T-helper 2 cell (primary cell): ENCODE measurements at regions not wholly inside any gene's neighbourhood (a gene's known extent, or its start where the extent isn't known, plus 50 kb on each side); places are given as distances from the start of the nearest gene placed in this dataset.
A peak's percentile ranks its signal among the peaks of the same experiment; 100 is the strongest.
"Not testable (repeated sequence)": the region's sequence is repeated elsewhere in the genome, so short reads cannot be mapped to it uniquely, and the experiment has no call there.

ENCODE experiments used
- DNase-seq, 5 experiments: peaks; one replicate each; pipeline versions ENCODE4 v3.0.0 to v3.0.0-alpha.2; 2012 to 2022

DNA sequence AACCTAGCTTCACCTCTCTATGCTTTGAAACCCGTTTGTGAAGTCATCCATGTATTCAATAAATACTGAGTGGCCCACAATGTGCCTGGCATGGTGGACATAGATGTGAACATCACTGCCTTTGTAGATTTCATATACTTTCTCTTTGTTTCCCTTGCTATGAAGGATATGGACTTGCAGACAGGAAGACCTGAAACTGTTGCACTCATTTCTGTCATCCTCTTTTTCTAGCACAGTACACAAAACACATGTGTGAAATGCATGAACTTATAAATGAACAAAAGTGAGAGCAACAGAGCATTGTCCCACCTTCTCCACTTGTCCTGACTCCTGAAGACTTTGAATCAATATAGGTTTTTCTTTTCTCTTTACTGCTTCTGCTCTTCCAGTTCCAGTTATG, 249.4 kb upstream of the LINC00305 start:
- DNase-seq = no peak

- DNase-seq = no peak
These were observed 243.3 kb upstream of the LINC00305 start for GRCh38 chr18:64392202-64392601.

DNA sequence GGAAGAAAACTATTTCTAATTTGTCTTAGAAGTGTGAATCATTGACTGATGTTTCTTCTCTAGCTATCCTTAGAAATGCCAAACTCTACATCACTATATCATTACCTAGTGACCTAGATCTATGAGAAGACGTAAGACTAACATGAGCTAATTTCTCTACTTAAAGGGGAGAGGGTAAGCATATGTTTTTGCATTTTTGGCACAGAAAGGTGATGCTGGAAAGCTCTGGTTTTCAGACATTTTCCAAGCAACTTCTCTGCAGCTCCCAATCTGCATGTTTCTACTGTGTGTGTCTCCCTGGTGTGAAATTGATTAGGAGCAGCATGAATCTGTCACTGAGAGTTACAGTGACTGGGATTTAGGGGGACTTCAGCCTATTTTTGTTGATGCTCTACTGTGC, 235.2 kb upstream of the LINC00305 start:
- DNase-seq = no peak

DNA sequence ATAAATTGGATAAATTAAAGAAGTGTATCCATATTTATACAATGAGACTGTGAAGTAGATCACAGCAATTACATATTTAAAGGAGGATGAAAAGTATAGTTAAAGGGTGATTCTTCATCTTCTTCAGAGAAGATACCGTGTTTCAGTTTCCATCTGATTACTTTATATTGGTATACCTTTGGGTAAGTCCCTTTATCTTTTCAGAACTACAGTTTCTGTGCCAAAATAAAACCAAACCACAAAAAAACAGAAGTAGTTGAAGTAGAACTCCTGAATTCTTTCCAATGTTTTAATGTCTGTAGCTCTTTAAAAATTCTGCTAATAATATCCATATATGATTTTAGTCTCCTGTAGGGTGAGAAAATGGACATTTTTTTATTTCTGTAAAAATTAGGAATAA, 231.2 kb upstream of the LINC00305 start:
- DNase-seq = peak in 1 of 5 experiments; percentile 11

GRCh38 chr18:64379662-64380061, 230.8 kb upstream of the LINC00305 start:
- DNase-seq = no peak

GRCh38 chr18:64377446-64377845, 228.6 kb upstream of the LINC00305 start:
- no peak for DNase-seq

GRCh38 chr18:64372850-64373249, 224.0 kb upstream of the LINC00305 start:
- DNase-seq = no peak

DNA sequence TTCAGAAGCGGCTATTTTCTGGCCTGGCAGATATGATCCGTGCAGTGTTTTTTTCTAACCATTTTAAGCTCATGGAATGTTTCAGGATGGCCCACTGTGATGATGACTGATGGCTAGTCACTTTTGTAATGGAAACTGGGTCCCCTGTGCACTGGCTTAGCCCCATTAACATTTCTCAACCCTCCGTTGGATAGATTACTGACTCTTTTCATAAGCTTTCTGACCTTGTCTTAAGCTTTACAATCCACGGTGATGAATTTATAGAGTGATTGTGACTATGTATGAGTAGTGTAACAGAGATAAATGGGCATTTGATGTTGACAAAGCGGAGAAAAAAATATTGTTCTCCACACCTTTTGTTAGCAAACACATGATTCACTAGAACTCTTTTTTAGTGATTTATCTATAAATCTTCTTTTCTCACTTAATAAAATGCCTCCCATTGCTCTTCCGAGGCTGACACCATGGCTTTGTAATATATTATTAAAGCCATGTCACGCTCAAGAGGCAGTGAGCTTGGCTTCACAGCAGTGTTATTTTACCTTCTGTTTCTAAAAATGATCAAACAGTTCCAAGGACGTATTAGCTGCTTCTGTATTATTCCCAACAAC, 221.0 kb upstream of the LINC00305 start:
- DNase-seq = not testable (repeated sequence)

DNA sequence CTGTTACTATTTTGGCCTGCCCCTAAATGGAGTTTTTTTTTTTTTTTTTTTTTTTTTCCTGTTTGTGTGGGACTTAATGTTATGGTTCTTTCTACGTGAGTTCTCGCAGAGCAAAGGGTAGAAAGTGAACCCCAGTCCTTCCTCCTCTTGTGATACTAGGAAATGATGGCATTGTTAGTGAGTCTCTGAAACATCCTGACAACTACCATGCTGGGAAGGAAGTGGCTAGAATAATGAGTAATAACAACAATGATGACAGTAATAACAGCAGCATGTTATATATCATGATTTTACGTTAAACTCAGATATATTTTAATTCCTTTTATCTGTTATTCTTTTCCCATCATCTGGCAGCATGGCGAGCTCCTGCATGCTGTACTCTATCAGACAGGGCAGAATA, 216.2 kb upstream of the LINC00305 start:
- peak in 1 of 5 experiments; percentile 62 for DNase-seq

DNA sequence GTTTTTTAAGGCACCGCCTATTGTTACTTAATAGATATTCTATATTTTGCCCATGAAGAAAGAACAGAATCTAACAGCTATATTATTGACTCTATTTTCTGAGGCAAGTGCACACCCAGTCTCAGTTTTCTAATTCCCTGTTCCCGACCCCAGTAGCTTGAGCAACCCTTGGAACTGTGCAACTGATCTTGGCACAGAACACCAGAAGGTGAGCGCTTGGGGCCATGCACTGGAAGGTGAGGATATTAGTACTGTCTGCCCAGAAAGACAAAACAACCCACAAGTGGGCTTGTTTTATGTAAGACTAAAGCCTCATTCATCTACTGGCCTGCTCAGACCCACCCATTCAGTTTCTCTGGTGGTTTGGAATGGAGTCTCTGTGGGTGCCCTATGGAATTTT, 188.8 kb upstream of the LINC00305 start:
- no peak for DNase-seq

GRCh38 chr18:64337018-64337417, 188.1 kb upstream of the LINC00305 start:
- no peak for DNase-seq

DNA sequence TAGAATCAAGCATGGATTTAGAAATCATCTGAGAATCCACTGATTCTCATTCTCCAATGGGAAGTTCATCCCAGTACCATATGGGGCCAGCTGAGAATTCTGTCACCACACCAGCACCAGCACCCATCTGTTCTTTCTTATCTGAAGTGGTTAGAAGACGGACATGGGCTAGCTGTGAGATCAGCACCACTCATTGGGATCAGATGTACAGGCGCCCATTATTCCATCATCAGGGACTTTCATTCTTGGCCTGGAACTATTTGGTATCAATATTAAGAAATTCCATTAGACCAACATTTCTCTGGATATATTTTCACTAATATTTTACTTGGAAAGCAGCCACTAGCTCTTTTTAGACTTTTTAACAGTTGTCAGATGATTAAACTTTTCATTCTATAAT, 185.9 kb upstream of the LINC00305 start:
- no peak for DNase-seq

DNA sequence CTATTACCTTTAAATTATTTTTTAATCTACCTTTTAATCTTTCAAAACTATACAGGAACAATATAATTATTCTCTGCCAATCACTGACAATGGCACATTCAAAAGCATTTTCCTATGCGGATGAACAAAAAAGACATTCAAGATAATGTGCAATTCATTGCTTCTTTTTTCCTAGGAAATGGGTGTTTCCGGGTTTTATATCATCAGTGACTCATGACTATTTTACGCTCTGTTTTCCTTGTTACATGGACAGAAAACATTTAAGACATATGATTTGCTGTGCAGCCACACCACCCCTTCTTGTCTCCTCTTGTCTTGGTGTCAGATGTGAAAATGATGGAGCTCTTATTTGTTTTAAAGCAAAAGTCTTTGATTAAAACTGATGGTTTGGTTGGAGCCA, 184.7 kb upstream of the LINC00305 start:
- DNase-seq = no peak

DNA sequence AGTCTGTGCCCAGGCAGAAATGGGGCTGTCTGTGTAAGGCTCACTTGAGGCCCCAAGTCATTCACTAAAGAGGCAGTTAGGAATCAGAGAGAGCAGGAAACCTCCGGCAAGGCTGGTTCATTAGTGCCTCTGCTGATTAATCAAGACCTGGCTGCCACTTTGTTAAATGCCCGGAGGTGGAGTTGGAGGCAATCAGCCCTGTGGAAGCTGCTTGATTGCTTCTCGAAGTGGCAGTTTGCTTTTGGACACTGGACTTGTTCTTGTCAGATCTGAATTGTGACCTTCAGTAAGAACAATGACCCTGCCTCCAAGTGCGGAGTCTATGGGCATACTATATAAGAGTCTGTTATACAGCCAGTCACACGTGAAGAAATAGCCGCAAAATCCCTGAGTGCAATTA, 183.9 kb upstream of the LINC00305 start:
- DNase-seq = no peak

GRCh38 chr18:64331419-64331818, 182.5 kb upstream of the LINC00305 start:
- no peak for DNase-seq

DNA sequence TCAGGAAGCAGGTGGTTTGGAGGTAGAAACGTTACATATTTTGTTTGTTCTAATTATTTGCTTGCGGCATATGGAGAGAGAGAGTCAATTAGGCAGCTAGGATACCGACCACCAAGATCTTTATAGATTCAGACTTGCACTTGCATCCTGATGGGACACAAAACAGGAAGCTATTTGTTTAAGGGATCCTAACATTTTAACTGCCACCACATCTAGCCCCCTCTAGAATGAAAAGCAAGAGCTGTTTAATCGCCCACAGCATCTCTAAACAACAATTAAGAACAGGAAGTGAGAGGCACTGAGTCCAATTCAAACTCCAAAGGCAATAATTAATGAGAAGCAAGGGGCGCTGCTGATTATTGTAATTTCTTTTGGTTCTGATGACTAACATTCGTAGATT, 182.0 kb upstream of the LINC00305 start:
- DNase-seq = no peak

- no peak for DNase-seq
These were observed 181.3 kb upstream of the LINC00305 start for GRCh38 chr18:64330161-64330560.

DNA sequence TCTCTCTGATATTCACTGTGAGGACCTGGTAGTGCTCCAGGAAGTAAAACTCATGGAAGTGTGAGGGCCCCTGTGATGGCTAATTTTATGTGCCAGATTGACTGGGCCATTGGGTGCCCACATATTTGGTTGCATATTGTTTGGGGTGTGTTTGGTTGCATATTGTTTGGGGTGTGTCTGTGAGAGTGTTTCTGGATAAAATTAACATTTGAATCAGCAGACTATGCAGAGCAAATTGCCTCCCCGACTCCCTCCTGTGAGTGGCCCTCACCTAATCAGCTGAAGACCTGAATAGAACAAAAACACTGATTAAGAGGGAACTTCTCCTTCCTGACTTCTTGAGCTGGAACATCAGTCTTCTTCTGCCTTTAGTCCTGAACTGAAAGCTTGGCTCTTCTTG, 173.3 kb upstream of the LINC00305 start:
- DNase-seq = no peak

DNA sequence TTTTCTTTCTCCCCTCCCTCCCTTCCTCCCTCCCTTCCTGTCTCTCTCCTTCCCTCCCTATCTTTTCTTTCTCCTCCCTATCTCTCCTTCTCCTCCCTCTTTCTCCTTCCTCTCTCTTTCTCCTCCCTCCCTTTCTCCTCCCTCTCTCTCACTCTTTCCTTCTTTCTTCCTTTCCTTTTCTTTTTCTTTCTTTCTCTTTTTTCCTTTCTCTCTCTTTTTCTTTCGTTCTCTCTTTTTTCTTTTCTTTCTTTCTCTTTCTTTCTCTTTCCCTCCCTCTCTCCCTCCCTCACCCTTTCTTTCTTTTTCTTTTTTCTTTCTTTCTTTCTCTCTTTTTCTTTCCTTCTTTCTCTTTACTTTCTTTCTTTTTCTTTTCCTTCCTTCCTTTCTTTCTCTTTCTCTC, 169.7 kb upstream of the LINC00305 start:
- DNase-seq = no peak

DNA sequence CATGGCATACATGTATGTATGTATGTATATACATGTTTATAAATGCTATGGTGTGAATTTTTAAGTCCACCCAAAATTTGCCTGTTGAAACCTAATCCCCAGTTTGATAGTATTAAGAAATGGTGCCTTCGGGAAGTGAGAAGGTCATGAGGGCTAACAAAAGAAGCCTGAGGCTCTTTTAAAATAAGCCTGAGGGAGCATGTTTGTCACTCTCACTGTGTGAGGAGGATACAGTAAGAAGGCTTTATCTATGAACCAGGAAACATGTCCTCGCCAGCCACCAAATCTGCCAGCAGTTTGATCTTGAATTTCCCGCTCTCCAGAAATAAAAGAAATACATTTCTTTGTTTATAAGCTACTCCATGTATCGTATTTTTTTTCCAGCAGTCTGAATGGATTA, 163.0 kb upstream of the LINC00305 start:
- no peak for DNase-seq

- DNase-seq = no peak
These were observed 147.0 kb upstream of the LINC00305 start for GRCh38 chr18:64295839-64296238.

DNA sequence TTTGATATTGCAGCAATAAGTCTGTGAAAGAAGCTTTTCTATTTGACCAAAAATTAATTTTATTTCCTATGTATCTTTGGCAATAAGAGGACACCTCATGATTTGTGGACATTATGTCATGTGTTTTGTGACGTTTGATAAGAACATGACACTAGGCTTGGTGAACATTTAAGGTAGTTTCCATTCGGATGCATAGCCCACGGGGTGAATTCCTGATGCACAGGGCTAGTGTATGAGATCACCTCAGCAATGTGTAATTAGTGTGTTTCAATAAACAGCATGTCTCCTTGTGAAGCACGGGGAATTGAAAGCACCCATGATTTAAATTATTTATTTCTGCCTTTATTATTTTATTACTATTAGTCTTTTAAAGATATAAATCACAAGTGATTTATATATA, 146.1 kb upstream of the LINC00305 start:
- DNase-seq = no peak

GRCh38 chr18:64288432-64288831, 139.5 kb upstream of the LINC00305 start:
- no peak for DNase-seq

DNA sequence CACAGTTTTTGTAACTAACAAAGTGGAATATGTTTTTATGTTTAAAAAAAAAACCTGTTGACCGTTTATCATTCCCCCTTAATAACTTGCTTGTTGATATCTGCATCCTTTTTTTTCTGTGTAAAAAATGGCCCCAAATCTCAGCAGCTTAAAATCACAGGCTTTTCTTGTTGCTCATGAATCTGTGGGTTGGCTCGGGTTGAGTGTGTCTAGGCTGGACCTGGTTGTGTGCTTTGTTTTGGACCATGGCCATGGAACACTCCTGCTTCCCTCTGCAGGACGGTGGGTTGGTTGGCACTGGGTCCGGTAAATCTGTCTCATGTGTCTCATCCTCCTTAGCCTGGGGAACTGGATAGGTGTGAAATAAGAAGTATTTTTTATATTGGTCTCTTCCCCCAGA, 139.0 kb upstream of the LINC00305 start:
- DNase-seq = no peak

- DNase-seq = no peak
These were observed 134.2 kb upstream of the LINC00305 start for GRCh38 chr18:64283059-64283458.

- DNase-seq = no peak
These were observed 129.1 kb upstream of the LINC00305 start for GRCh38 chr18:64278026-64278425.
